Activated CD8-positive, alpha-beta memory T cell treated with anti-CD3 and anti-CD28 coated beads for 4 hours (primary cell): ENCODE measurements at regions not wholly inside any gene's neighbourhood (a gene's known extent, or its start where the extent isn't known, plus 50 kb on each side); places are given as distances from the start of the nearest gene placed in this dataset.
"Not testable (repeated sequence)": the region's sequence is repeated elsewhere in the genome, so short reads cannot be mapped to it uniquely, and the experiment has no call there.

Source experiments
- DNase-seq, 2 donors: peaks; one replicate each; pipeline ENCODE4 v3.0.0-alpha.2; 2020; ENCODE audit warnings: low read depth in 2 of 2

DNA sequence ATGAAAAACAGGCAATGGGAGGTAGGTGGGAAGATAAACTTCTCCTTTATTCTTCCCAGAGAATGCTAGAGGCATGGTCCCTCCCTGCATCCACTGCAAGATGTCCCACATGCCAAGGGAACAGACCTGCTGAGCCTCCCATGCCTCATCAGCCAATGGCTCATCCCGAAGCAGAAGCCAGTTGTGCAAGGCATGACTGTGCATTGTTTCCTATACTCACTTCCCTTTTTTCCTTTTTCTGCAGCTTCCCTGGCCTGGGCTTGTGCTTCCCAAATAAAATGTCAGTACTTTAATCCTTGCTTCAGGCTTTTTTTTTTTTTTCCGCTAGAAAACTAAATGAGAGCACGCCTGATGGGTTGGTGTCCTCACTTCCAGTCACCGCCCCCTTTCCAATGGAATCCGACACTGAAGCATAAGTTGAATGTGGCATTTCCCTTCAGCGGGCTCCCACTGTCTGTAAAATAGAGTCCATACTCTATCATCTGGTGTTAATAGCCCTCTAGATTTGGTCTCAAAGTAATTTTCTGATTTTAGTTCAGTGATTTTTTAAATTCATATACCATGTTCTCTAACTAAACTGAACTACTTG lies 239.0 kb upstream of the JADE1 start:
- DNase-seq, result no peak

- no peak for DNase-seq
These were observed 242.8 kb upstream of the JADE1 start for GRCh38 chr4:128566693-128567092.

DNA sequence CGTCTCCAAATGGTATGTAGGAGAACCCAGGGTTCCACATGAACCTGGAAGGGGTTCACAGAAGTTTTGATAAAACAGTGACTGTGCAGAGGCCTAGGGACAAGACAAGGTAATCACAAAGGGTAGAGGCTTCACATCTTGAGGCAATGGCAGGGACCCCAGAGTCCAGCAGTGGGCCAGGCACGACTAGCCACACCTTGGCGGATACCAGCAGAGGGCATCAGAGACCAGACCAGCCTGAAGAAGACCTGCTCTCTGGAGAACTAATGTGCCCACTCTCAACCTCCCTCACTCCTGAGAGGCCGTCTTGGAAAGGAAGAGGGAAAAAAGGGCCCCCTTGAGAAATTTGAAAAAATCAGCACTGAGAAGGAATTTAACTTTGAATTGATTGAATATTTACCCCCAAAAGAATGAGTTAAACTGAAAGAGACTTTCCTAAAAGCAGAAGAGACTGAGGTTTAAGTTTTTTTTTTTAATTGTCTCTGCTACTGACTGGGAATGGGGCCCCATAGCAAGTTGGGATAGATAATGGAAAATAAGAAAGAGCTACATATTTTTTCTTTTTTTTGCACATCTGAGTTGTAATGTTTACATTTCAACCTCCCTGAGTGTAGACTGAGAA lies 243.8 kb upstream of the JADE1 start:
- no peak for DNase-seq

- no peak for DNase-seq
These were observed 244.4 kb upstream of the JADE1 start for GRCh38 chr4:128565054-128565453.

- DNase-seq, result no peak
These were observed 245.3 kb upstream of the JADE1 start for GRCh38 chr4:128564081-128564630.

- no peak for DNase-seq
These were observed 248.6 kb upstream of the JADE1 start for GRCh38 chr4:128560754-128561495.

DNA sequence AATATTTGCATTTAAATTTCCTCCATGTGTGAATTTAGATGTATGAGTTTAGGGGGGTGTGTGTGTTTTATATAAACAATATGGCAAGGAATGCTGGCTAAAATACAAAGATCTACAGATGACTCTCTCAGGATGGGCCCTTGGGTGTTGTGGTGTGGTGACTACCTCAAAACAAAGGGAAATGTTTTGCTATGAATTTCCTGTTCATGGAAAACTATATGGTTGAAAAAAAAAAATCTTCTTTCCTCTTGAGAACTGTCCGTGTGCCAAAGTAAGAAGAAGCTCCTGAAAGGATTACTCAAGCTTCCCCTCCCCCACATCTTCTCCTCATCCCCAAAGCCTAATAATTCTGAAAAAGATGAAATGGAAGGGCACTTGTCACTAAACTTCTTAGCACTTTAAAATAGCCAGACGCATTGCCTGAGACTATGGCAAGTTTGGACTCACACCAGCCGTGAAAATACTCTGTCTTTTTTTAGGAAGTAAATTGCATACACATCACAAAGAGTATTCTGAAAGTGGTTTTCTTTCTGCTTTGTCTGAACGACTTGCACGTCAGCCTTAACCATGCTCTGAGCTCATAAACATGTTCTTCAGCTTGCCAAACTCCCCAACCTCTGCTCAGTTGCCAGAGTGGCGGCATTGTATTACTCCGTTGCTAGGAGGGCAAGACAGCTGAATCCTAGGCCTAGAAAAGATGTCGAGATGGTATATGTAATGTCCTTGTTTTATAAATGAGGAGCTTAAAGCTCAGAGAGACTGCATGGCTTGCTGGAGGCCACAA lies 250.4 kb upstream of the JADE1 start:
- DNase-seq, result no peak

GRCh38 chr4:128556756-128557155 lies 252.7 kb upstream of the JADE1 start:
- no peak for DNase-seq

GRCh38 chr4:128553686-128554515 lies 255.6 kb upstream of the JADE1 start:
- no peak for DNase-seq

DNA sequence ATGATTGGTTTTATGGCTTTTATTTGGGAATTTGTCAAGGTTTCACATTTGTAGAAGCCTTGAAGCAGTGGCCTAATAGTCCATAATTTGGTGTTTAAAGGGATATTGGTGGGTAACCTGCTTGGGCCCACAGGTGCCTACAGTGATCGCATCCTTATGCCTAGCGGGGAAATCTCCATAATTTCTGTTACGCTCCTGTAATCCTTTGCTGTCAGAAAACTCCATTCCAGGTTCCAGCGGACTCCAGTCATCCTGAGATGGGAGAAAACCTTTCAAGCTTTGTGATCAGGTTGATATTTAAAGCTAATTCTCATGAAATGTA lies 257.0 kb upstream of the JADE1 start:
- no peak for DNase-seq

GRCh38 chr4:128551280-128551679 lies 258.2 kb upstream of the JADE1 start:
- DNase-seq, result no peak

DNA sequence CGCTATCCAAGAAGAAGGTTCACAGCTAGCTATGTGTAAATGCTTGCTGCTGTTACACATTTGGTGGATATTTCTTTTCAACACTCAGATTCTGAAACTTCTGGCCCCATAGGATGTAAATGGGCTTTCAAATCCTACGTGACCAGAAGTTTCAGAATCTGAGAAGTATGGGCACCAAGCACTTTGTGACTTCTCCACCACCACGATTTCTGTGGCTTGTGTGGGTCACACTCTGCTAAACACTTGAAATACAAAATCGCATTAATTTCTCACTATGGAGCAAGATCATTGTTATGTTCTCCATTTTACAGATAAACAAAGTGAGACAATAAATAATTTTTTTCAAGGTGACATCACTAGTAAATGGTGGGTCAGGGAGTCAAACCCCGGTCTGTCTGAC lies 259.4 kb upstream of the JADE1 start:
- no peak for DNase-seq

GRCh38 chr4:128549636-128550035 lies 259.9 kb upstream of the JADE1 start:
- no peak for DNase-seq

GRCh38 chr4:128548381-128548780 lies 260.8 kb upstream of the PGRMC2 start:
- no peak for DNase-seq

DNA sequence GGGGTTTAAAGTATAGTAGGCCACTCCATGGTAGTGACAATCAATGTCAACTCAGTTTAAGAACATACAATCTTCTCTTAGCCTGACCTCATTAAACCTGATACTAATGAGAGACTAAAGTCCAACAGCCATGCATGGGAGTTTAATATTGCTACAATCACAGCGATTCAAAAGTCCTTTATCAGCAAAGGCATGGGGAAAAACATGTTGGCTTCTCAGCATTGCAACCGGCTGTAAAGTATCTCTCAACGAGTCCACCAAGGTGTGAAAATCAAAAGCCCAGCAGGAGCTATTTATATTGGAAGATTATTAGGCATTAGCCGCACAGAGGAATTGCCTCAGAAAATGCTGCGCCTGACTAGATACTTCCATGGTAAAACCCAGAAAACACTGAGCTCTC lies 256.7 kb upstream of the PGRMC2 start:
- no peak for DNase-seq

DNA sequence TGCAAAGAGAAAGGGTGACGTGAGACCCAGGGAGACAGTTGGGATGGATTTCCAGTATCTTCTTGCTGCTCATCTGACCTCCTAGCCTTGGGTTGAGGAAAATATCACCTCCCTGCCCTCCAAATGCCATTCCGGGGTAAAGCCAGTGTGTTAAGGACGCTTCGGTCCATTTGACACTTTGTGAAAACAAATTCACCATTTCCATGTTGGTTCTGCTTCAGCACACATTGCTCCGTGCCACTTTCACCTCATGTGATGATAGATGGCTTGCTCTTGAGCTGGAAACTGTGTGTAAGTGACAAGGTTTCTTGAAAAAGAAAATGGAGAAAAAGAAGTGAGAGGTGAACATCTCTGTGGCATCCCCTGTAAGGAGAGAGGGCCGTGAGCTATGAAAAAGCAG lies 256.1 kb upstream of the PGRMC2 start:
- no peak for DNase-seq

GRCh38 chr4:128542047-128542446 lies 254.4 kb upstream of the PGRMC2 start:
- no peak for DNase-seq

GRCh38 chr4:128540122-128540521 lies 252.5 kb upstream of the PGRMC2 start:
- no peak for DNase-seq

GRCh38 chr4:128538111-128538882 lies 250.7 kb upstream of the PGRMC2 start:
- DNase-seq, result no peak

- no peak for DNase-seq
These were observed 249.1 kb upstream of the PGRMC2 start for GRCh38 chr4:128536746-128537145.

DNA sequence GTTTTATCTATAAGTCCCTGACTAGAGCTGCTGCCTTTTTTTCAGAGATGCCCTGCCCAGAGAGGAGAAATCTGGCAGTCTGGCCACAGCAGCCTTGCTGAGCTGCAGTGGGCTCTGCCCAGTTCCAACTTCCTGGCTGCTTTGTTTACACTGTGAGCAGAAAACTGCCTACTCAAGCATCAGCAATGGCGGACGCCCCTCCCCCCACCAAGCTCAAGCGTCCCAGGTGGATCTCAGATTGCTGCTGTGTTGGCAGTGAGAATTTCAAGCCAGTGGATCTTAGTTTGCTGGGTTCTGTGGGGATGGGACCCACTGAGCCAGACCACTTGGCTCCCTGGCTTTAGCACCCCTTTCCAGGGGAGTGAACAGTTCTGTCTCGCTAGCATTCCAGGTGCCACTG lies 247.9 kb upstream of the PGRMC2 start:
- not testable (repeated sequence) for DNase-seq
